Activated CD4-positive, alpha-beta T cell treated with anti-CD3 and anti-CD28 coated beads, Interleukin-2, Interleukin-6, amounts not matched to agents 100 ng/mL and 50 ng/mL, durations not matched to agents 16 hours and 8 hours (primary cell): ENCODE measurements at regions not wholly inside any gene's neighbourhood (a gene's known extent, or its start where the extent isn't known, plus 50 kb on each side); places are given as distances from the start of the nearest gene placed in this dataset.

Experiments
- DNase-seq: peaks from one replicate; pipeline ENCODE4 v3.0.0-alpha.2; 2020

GRCh38 chr15:46121441-46121840 is 486.6 kb downstream of the SQOR start:
- no peak for DNase-seq

DNA sequence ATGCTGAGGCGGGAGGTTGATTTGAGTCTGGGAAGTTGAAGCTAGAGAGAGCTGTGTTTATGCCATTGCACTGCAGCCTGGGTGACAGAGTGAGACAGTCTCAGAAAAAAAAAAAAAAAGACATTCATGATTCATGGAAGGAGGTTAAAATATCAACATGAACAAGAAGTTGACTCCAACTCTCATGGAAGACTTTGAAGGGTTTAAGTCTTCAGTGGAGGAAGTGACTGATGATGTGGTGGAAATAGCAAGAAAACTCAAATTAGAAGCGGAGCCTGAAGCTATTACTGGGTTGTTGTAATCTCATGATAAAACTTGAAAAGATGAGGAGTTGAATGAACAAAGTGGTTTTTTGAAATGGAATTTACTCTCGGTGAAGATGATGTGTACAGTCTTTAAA is 491.8 kb downstream of the SQOR start:
- DNase-seq: no peak

- no peak for DNase-seq
Measured at GRCh38 chr15:46127361-46127874, 492.6 kb downstream of the SQOR start.

GRCh38 chr15:46129145-46129544 is 494.3 kb downstream of the SQOR start:
- DNase-seq: no peak

DNA sequence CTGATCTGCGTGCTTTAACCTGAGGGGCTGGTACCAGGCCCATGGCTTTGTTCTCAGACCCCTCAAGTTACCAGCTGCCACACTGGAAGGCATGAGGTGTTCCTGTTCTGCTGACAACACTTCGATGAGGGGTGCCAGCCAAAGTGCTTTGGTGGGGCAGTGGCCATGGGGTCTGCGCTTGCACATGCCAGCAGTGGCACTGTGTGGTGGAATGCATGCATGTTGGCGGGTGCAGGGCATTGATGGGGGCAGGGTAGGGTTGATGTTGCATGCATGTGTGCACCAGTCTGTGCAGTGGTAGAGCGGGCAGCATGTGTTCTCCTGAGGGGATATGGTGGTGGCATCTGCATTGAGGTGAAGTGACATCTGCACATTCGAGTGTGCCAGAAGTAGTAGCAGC is 497.0 kb downstream of the SQOR start:
- no peak for DNase-seq

GRCh38 chr15:46137443-46137842 is 502.6 kb downstream of the SQOR start:
- DNase-seq: no peak

- no peak for DNase-seq
Measured at GRCh38 chr15:46146002-46146401, 511.2 kb downstream of the SQOR start.

GRCh38 chr15:46146915-46147314 is 512.1 kb downstream of the SQOR start:
- DNase-seq: no peak

GRCh38 chr15:46151786-46152185 is 517.0 kb downstream of the SQOR start:
- no peak for DNase-seq

- DNase-seq: no peak
Measured at GRCh38 chr15:46166750-46167149, 531.9 kb downstream of the SQOR start.

- DNase-seq: no peak
Measured at GRCh38 chr15:46170326-46170725, 535.5 kb downstream of the SQOR start.

- no peak for DNase-seq
Measured at GRCh38 chr15:46174122-46174521, 539.3 kb downstream of the SQOR start.

DNA sequence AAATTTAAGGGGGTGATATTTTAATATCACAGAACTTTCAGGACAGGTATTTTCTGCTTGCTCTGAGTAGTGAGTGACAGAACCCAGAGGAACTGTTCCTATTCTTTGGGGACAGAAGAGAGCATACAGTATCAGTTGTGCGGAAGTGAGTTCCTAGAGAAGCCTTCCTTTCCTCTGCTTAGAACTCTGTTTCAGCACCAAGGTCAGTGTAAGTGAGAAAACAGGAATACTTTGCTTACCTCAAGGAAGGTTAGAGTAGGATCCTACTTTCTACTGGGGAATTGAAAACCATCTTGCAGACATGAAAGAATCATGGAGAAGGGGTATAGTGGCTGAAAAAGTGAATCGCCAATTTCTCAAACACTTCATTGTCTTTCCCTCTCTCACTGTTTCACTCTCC is 542.4 kb downstream of the SQOR start:
- DNase-seq: no peak

DNA sequence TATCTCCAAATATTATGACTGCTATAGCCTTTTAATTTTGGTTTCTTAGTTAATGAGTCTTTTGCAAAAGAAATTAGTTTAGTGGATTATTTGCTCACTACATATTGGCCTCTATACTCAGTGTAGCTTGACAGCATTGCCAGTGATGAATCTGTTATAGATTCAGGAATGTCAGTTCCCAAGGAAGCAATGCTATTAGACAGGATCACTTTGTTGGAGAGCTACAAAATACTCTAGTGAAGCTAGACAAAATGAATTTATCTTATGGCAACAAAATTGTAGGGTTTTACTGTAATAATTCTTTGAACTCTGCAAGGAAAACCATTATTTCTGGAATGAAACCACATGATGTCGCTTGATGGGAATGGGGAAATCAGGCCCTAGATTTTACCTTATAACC is 543.3 kb downstream of the SQOR start:
- DNase-seq: no peak

GRCh38 chr15:46207341-46207740 is 572.5 kb downstream of the SQOR start:
- DNase-seq: no peak

GRCh38 chr15:46213551-46213950 is 578.7 kb downstream of the SQOR start:
- DNase-seq: no peak

DNA sequence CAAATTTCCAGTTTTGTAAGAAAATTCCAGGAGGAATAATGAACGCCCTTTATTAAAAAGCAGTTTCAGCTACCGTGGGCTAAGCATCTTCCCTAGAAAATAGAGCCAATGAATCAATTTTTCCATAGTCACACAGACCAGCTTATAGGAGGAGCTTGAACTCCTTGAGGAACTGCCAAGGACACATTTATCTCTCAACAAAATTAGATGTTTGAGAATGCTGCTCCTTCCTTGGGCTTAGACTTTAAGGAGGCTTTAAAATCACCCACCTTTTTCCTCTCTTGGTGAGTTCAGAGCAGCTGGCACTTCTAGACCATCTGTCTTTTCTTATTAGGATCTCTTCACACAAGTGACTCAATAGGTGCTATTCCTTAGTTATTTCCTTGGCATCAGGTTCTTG is 588.0 kb downstream of the SQOR start:
- DNase-seq: no peak

DNA sequence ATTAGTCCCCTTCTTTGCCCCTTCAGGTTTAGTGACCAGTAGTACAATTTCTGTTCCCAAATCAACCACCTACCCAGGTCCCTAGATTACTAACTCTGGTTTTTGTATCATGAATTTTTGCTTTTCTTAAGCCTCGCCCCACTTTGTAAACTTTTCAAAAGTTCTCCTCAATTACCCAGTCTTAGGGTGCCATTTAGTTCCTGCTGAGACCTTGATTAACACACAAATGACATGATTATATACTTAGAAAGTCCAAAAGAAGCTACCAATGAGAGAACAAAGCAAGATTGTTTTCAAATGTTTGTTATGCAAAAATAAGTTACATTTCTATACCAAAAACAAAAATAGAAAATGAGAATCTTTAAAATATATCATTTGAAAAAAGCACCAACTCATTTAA is 594.4 kb downstream of the SQOR start:
- DNase-seq: no peak

- DNase-seq: no peak
Measured at GRCh38 chr15:46231786-46232185, 597.0 kb downstream of the SQOR start.

GRCh38 chr15:46232471-46232870 is 597.6 kb downstream of the SQOR start:
- DNase-seq: no peak

DNA sequence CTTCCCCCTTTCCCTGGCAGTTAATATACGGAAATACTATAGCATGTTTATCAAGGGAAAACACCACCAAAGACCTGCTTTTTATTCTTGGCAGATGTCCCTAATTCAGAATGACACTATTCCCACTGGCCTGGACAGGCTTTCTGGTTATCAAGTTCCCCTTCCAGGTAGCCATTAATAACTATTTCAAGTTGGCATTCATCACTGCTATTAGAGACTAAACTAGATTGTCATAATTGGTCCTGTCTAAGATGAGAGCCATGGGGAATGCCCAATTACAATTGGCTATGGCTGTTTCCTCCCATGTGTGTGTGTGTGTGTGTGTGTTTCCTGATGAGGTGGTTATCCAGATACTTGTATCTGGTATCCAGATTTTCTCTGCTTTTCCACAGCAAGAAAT is 608.1 kb downstream of the SQOR start:
- DNase-seq: no peak

GRCh38 chr15:46251903-46252302 is 617.1 kb downstream of the SQOR start:
- no peak for DNase-seq

- no peak for DNase-seq
Measured at GRCh38 chr15:46258056-46258455, 623.2 kb downstream of the SQOR start.

DNA sequence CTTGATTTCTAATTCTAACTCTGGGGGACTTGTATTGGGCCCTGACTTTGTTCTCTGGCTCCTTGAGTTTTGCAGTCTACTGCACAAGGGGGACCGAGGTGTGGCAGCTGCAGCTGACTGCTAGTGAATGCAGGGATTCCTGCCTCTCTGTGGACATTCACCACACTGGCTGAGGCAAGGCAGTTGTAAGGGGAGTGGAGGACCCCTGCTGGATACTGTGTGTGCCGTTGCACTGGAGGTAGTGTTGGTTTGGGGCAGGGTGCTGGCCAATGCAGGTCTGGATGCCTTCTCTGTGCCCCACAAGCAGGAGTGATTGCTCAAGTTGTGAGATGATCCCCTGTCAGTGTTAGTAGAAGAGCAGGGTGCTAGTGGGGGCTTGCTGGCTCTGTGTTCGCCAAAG is 626.1 kb downstream of the SQOR start:
- no peak for DNase-seq

- no peak for DNase-seq
Measured at GRCh38 chr15:46265664-46266347, 631.0 kb downstream of the SQOR start.
